ENCODE measurements at regions not wholly inside any gene's neighbourhood (a gene's known extent, or its start where the extent isn't known, plus 50 kb on each side); places are given as distances from the start of the nearest gene placed in this dataset.

GRCh38 chr13:112168761-112169160 lies 101.8 kb downstream of the SOX1 start:
- TF ChIP-seq POLR2AphosphoS5 (IDR thresholded peaks at IDR 0.05): no peak
- no peak for TF ChIP-seq CTCF (IDR thresholded peaks at IDR 0.05; ENCODE audit: poor library complexity, severe bottlenecking)
- no peak for TF ChIP-seq EP300 (conservative IDR thresholded peaks at IDR 0.05; ENCODE audit: poor library complexity, severe bottlenecking)
- TF ChIP-seq RAD21 (conservative IDR thresholded peaks at IDR 0.05): no peak

Data from neural cell (in vitro differentiated cells).